HFFc6 (cell line): ENCODE measurements at regions not wholly inside any gene's neighbourhood (a gene's known extent, or its start where the extent isn't known, plus 50 kb on each side); places are given as distances from the start of the nearest gene placed in this dataset.

ENCODE experiments used
- DNase-seq: peaks from one replicate; pipeline ENCODE4 v3.0.0-alpha.2; 2018
- H3K27ac Mint-ChIP-seq: 2 replicates; pipeline ENCODE4 v1.8.0; 2020; ENCODE audit warnings: mild to moderate bottlenecking, mixed read lengths
- H3K27me3 Mint-ChIP-seq: 2 replicates; pipeline ENCODE4 v1.8.0; 2021; ENCODE audit warnings: mild to moderate bottlenecking, moderate library complexity, mixed read lengths; ENCODE audit not compliant: insufficient read depth
- H3K36me3 Mint-ChIP-seq: 2 replicates; pipeline ENCODE4 v1.8.0; 2021; ENCODE audit warnings: low read depth, mixed read lengths
- H3K4me1 Mint-ChIP-seq: 2 replicates; pipeline ENCODE4 v1.8.0; 2020; ENCODE audit warnings: low read depth, mixed read lengths
- H3K4me3 Mint-ChIP-seq: 2 replicates; pipeline ENCODE4 v1.8.0; 2020; ENCODE audit warnings: mild to moderate bottlenecking, moderate library complexity, mixed read lengths
- H3K9me3 Mint-ChIP-seq: 2 replicates; pipeline ENCODE4 v1.8.0; 2020; ENCODE audit warnings: mild to moderate bottlenecking, mixed read lengths
- TF ChIP-seq, protein P1 (sequence below): fragments of 200-600 bp; sonication (generic); IDR thresholded peaks from 2 replicates; pipeline ENCODE4 v1.5.0; 2021; ENCODE audit warnings: antibody characterized with exemption, mild to moderate bottlenecking

DNA sequence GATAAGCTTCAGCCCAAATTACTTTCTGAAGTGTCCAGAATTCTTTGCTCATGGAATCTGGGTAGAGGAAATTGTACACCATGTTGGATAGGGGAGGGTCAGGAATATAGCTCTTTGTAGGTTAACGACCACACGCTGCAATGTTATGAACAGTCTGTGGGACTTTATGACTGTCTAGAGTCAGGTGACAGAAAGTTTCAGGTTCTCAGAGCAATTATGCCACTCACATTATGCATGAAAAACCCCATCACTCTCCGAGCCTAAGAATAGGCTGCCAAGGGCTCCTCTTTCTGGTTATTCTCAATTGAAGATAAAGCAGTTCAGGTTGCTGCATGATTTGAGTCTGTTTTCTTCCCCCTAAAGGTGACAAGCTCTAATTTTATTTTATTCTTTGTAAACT lies 430.9 kb downstream of the ATP23 start:
- peaks cover 9% of the 10 kb centered on the region for H3K36me3 Mint-ChIP-seq
- no peak for DNase-seq
- no peak overlapping the region for H3K4me3 Mint-ChIP-seq
- TF ChIP-seq, protein P1, sequence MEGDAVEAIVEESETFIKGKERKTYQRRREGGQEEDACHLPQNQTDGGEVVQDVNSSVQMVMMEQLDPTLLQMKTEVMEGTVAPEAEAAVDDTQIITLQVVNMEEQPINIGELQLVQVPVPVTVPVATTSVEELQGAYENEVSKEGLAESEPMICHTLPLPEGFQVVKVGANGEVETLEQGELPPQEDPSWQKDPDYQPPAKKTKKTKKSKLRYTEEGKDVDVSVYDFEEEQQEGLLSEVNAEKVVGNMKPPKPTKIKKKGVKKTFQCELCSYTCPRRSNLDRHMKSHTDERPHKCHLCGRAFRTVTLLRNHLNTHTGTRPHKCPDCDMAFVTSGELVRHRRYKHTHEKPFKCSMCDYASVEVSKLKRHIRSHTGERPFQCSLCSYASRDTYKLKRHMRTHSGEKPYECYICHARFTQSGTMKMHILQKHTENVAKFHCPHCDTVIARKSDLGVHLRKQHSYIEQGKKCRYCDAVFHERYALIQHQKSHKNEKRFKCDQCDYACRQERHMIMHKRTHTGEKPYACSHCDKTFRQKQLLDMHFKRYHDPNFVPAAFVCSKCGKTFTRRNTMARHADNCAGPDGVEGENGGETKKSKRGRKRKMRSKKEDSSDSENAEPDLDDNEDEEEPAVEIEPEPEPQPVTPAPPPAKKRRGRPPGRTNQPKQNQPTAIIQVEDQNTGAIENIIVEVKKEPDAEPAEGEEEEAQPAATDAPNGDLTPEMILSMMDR: no peak
- peaks cover 30% of the 10 kb centered on the region for H3K4me1 Mint-ChIP-seq
- H3K27me3 Mint-ChIP-seq: no peaks in the 10 kb centered on the region
- no peaks in the 10 kb centered on the region for H3K9me3 Mint-ChIP-seq
- H3K27ac Mint-ChIP-seq: no peak overlapping the region

DNA sequence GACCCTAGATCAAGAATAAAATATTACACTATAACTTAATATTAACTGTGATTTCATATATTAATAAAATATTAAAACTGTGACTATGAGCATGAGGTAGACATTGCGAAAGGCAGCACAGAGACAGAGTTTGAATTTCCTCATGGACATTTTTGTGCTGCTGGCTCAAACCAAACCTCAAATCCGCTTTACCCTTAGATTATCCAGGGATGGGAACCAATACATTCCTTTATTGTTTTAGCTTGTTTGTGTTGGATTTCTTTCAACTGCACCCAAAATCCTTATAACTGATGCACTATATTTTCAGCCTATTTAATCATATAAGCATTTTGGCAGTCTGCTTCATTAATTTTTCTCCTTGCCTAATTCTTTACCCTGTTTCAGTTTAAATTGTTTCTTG lies 436.7 kb downstream of the ATP23 start:
- Mint-ChIP-seq H3K4me1 (peaks cover 10% of the 10 kb centered on the region), H3K9me3 (no peaks in the 10 kb centered on the region), H3K27me3 (no peaks in the 10 kb centered on the region), H3K27ac (no peak overlapping the region), H3K4me3 (no peak overlapping the region), H3K36me3 (no peaks in the 10 kb centered on the region)
- TF ChIP-seq, protein P1: no peak
- no peak for DNase-seq

DNA sequence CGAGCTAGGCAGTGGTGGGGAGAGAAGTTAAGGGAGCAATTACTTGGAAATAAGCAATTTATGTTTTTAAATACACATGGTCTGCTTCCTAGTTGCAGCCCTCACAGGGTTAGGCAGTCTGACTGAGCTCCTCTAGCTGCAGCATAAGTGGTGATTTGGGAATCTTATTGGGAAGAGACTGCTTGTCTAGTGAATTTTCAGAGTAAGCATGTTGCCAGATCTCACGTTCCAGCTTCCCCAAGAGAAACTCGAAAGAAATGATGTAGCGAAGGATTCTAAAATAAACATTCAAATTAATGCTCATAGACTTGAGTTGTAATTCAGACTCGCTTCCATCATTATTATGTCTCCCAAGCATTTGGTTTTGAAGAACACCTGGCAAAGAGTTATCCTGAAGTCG lies 440.2 kb downstream of the ATP23 start:
- no peaks in the 10 kb centered on the region for H3K36me3 Mint-ChIP-seq
- no peaks in the 10 kb centered on the region for H3K9me3 Mint-ChIP-seq
- no peak overlapping the region for H3K27ac Mint-ChIP-seq
- H3K4me1 Mint-ChIP-seq: peaks cover 23% of the 10 kb centered on the region
- H3K4me3 Mint-ChIP-seq: no peak overlapping the region
- peaks cover 1% of the 10 kb centered on the region; the same call in 1 of the 2 replicates for H3K27me3 Mint-ChIP-seq
- no peak for DNase-seq
- TF ChIP-seq, protein P1: no peak

DNA sequence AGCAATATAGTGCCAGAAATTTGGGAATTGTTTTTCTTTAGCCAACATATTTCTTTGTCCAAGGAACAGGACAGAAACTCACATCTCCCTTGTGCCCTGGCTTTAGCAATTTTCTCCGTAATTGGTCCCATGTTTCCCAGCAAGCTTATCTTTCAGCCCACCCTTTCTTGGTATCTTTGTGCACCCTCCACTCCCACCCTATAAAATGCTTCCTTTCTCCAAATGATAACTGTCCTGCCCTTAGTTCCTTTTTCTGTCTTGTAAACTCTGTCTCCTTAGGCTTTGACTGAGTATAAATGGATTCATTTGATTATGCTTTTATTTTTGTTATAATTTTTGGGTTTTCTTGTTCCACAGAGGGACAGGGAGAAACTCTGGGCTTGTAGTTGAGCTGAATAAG lies 442.8 kb downstream of the ATP23 start:
- DNase-seq: no peak
- Mint-ChIP-seq H3K4me3 (no peak overlapping the region), H3K27me3 (peaks cover 1% of the 10 kb centered on the region; the same call in 1 of the 2 replicates), H3K36me3 (no peaks in the 10 kb centered on the region), H3K27ac (no peak overlapping the region), H3K9me3 (no peaks in the 10 kb centered on the region), H3K4me1 (peaks cover 37% of the 10 kb centered on the region)
- TF ChIP-seq, protein P1: no peak

DNA sequence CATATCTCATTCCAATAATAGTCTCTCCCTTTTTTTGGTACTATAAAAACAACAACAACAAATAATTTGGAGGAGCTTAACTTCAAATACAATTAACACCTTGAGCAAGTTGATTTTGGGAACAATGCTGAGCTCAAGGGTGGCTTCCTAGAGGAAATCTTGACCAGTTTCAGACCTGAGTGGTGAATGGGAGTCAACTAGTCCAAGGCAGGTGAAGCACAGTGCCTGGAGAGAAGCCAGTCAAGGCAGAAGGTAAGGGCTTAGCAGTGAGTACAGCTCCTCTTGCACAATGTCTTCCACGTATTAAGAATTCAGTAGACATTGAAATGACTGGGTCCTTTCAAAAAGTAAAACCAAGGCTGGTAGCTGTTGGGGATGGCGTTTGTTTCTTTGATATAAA lies 444.8 kb downstream of the ATP23 start:
- Mint-ChIP-seq H3K27me3 (peaks cover 1% of the 10 kb centered on the region), H3K4me1 (peaks cover 37% of the 10 kb centered on the region), H3K36me3 (no peaks in the 10 kb centered on the region), H3K4me3 (no peak overlapping the region), H3K27ac (no peak overlapping the region), H3K9me3 (no peaks in the 10 kb centered on the region)
- TF ChIP-seq, protein P1: no peak
- DNase-seq: no peak

DNA sequence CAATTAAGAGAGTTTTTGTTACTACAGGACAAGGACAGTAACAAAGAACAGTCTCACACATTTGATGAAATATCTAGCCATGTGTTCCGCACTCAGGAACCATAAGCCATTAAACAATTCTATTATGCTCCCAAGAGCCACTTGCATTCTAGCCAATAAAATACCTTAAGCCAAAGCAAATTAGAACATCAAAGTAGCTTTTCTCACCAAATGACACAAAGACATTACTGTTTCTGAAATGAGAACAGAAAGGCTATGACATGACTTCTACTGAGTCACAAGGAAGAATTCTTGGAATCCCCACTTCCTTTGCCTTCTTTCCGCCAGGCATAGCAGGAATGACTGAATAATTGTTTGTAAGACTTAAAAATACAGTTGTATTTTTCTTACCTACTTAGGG lies 445.8 kb downstream of the ATP23 start:
- peak; percentile 57 for DNase-seq
- Mint-ChIP-seq H3K4me1 (peaks cover 37% of the 10 kb centered on the region), H3K27ac (peak overlapping the region; percentile 73), H3K36me3 (no peaks in the 10 kb centered on the region), H3K4me3 (no peak overlapping the region), H3K27me3 (peaks cover 1% of the 10 kb centered on the region), H3K9me3 (no peaks in the 10 kb centered on the region)
- TF ChIP-seq, protein P1: no peak
